G401 (cell line): ENCODE measurements at regions not wholly inside any gene's neighbourhood (a gene's known extent, or its start where the extent isn't known, plus 50 kb on each side); places are given as distances from the start of the nearest gene placed in this dataset.

Source experiments
- DNase-seq: peaks from one replicate; pipeline ENCODE4 v3.0.0-alpha.2; 2015; ENCODE audit warnings: low spot score
- in situ Hi-C: cut with HindIII; loops from 2 replicates; pipeline ENCODE4 v1.10.0; 2016; ENCODE audit warnings: low sequenced_read_pairs, mixed read lengths

DNA sequence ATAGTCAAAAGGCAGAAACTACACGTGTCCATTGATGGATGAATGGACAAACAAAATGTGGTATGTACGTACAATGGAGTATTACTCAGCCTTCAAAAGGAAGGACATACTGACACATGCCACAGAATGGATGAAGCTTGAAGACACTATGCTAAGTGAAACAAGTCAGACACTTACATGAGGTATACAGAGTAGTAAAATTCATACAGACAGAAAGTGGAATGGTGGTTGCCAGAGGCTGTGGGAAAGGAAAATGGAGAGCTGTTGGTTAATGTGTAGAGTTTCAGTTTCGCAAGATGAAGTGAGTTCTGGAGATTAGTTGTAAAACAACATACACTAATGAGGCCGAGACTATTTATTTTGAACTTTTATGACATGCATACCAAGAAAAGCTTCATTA is 67.4 kb upstream of the EPB41L3 start:
- in situ Hi-C loops: no loop called here
- DNase-seq: no peak

DNA sequence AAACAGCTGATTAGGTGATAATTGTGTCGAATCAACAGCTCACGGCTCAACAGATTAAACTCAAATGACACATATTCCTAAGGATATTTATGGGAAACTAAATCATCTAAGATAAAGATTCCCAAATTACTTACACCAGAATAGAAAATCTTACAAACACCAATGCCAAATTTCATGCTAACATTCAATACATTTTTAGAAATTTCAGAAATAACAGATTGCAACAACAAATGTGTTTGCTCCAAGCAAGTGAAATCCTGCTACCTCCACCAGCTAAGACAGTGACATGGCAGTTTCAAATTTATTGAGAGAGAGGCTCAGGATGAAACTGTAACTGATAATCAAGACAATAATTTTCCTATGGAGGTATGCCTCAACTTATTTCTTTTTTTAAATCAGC is 65.0 kb upstream of the EPB41L3 start:
- in situ Hi-C loops: no loop called here
- DNase-seq: no peak

DNA sequence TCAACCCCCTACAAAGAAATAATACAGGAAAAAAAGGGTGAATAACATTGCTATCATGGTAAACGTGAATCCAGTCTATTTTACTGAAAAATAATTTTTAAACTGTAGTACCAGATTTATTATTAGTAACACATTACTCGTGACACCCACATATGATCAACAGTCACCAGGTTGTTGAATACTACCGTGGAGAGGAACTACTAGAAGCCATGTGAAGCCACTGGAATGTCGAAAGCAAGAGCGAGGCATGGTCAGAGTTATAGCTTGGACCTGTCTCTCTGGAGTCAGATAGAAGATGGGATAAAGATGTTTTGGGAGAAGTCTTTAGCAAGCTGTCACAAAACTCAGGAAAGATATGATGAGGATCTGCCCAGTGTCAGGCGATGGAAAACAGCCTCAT is 63.2 kb upstream of the EPB41L3 start:
- no peak for DNase-seq
- in situ Hi-C loops: no loop called here

DNA sequence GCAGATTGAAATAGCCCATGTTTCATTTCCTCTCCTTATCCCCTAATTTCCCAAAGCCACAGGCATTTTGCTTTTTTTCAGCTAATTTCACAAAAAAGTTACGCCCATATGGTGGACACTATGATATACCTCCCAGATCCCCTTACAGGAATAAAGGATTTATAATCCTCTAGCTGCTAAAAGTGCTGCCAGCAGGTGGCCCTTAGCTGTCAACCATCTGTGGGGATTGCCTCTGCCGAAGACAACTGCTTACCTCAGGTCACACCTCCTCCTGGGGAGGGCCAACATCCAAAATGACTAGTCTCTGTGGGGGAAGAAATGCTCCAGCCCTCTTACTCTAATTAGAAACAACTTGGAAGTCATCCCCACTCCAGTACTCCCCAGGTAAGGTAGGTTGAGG is 61.0 kb upstream of the EPB41L3 start:
- in situ Hi-C loops: no loop called here
- no peak for DNase-seq

DNA sequence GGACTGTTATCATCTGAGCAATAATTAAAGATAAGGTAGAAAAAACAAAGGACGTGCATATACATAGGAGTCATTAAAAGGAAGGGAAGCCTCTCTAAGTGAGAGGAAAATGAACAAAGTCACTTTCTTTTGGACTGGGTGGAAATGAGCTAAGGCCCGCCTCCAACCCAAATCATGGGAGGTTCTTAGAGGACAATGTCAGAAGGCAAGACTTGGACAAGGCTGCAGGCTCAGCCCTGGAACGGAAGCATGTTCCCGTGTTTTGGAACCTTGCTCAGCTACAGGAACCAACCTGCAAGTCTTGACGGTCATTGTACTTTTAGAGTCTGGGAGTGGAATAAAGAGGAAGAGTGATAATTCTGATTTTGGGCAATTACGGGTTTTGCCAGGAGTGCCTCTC is 59.4 kb upstream of the EPB41L3 start:
- in situ Hi-C loops: no loop called here

DNA sequence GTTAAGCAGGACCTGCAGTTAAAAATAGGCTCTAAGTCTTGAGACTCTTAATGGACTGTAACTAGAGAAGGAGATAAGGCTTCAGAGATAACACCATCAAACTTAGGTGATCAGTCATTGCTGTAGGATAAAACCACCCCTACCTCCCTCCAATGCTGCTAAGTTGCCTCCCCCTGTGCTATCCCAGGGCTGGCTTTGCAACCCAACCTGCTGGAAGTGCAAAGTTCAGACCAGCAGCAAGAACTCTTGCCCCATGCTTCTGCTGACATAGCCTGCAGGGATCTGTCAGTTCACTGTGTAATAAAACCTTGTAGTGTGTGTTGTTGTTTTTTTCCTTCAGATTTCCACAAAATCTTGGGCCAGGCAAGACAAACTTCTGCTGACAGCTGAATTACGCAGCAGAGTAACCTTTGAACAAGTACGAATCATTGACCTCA is 57.4 kb upstream of the EPB41L3 start:
- in situ Hi-C loops: no loop called here
- peak; percentile 39 for DNase-seq

More for the DNA sequence above, 59.4 kb upstream of the EPB41L3 start:
- DNase-seq: no peak

DNA sequence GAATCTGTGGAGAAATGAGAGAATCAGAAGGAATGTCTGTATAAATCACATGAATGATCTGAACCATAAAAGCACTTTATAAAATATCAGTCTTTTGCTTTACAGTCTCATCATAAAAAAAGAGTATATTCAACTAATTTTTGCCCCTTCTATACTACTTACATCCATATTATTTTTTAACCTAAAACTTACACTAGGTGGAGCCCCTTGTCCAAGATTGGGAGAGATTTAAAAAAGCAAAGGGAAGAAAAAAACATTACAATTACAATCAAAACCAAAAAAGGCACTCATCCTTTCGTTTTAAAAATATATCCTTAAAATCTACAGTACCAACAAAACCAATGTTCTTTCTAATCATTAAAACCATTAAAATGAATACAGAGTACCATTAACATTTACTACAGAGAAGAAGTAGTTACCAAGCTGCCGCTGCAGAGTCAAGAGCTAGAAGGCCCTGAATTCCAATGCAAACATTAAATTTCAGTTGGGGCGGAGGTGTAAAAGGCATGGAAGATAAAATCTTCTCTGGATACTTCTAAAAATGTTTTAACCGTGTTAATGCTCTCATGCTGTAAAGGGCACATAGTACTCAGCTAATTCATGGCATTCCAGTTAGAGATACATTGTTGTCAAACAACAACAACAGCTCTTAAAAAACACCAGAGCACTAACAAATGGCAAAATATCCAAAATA is 56.7 kb upstream of the EPB41L3 start:
- in situ Hi-C loops: no loop called here
- peak; percentile 74 for DNase-seq

DNA sequence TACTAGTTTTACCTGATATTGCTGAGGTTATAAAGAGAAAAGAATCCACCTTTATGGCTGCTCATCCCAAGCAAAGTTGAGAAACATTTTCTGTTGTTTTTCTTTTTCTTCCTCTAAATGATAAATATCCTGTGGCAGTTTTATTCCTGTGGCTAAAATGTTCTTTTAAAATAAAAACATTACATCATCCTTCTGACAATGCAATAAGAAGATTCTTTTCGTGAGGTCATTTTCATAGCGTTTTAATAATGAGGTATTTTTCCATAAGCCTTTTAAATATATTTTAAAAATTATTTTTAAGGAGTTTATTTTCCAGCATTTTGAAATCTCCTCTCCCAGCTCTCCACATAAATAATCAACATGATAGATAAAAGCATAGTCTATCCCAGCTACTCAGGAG is 52.8 kb upstream of the EPB41L3 start:
- in situ Hi-C loops: no loop called here
- DNase-seq: no peak
